ENCODE measurements at regions not wholly inside any gene's neighbourhood (a gene's known extent, or its start where the extent isn't known, plus 50 kb on each side); places are given as distances from the start of the nearest gene placed in this dataset.
A peak's percentile ranks its signal among the peaks of the same experiment; 100 is the strongest.
"Not testable (repeated sequence)": the region's sequence is repeated elsewhere in the genome, so short reads cannot be mapped to it uniquely, and the experiment has no call there.

GRCh38 chr17:27089079-27089928 is 204.6 kb upstream of the WSB1 start (continued):
- 0 out of 2 replicates have a peak, but pooled peaks have one; percentile 6 for TF ChIP-seq STAT5A (IDR thresholded peaks at IDR 0.05; ENCODE audit: borderline replicate concordance, low read length)
- 0 out of 2 replicates have a peak, but pooled peaks have one; percentile 38 for TF ChIP-seq ZNF717 (CRISPR knock-in tag; IDR thresholded peaks at IDR 0.05)
- not testable (repeated sequence) for TF ChIP-seq ATF1 (CRISPR knock-in tag; IDR thresholded peaks at IDR 0.05)
- peak; percentile 46 for TF ChIP-seq ATF1 (tag; IDR thresholded peaks at IDR 0.05)
- TF ChIP-seq RNF219 (CRISPR knock-in tag; IDR thresholded peaks at IDR 0.05), result 0 out of 2 replicates have a peak, but pooled peaks have one; percentile 17
- TF ChIP-seq POLR2B (IDR thresholded peaks at IDR 0.05; ENCODE audit: low read depth, partially characterized antibody), result peak; percentile 96
- peak; percentile 89 for TF ChIP-seq TAF9B (IDR thresholded peaks at IDR 0.05; ENCODE audit: partially characterized antibody)
- TF ChIP-seq NONO (IDR thresholded peaks at IDR 0.05; ENCODE audit: low read depth in 2 of 2, low read length in 1 of 2), result peak in 1 of 2 experiments; percentile 51; a peak in 1 of 4 replicates
- TF ChIP-seq HOMEZ (CRISPR knock-in tag; IDR thresholded peaks at IDR 0.05), result 0 out of 2 replicates have a peak, but pooled peaks have one; percentile 56
- peak; percentile 65; the same call in 1 of the 2 replicates for TF ChIP-seq ZNF766 (CRISPR knock-in tag; conservative IDR thresholded peaks at IDR 0.05)
- peak; percentile 86; the same call in 1 of the 2 replicates for TF ChIP-seq ELF4 (CRISPR knock-in tag; IDR thresholded peaks at IDR 0.05)
- peak; percentile 74; the same call in 1 of the 2 replicates for TF ChIP-seq BACH1 (tag; IDR thresholded peaks at IDR 0.05)
- peak in 1 of 2 experiments; percentile 30; a peak in 2 of 4 replicates for TF ChIP-seq RCOR1 (IDR thresholded peaks at IDR 0.05; ENCODE audit: borderline replicate concordance in 1 of 2, low read depth in 2 of 2, low read length in 2 of 2)
- peak; percentile 18; the same call in 1 of the 2 replicates for TF ChIP-seq NCOA1 (IDR thresholded peaks at IDR 0.05; ENCODE audit: low read depth)
- TF ChIP-seq ZHX1 (conservative IDR thresholded peaks at IDR 0.05; ENCODE audit: low read length), result 0 out of 2 replicates have a peak, but pooled peaks have one; percentile 12
- peak; percentile 58 for TF ChIP-seq NFRKB (IDR thresholded peaks at IDR 0.05; ENCODE audit: low read depth)
- 0 out of 2 replicates have a peak, but pooled peaks have one; percentile 46 for TF ChIP-seq HDAC2 (IDR thresholded peaks at IDR 0.05)
- 0 out of 2 replicates have a peak, but pooled peaks have one; percentile 21 for TF ChIP-seq ZBTB12 (CRISPR knock-in tag; IDR thresholded peaks at IDR 0.05)
- TF ChIP-seq SMAD4 (CRISPR knock-in tag; conservative IDR thresholded peaks at IDR 0.05), result peak; percentile 13; the same call in 1 of the 2 replicates
- TF ChIP-seq TRIM28 (IDR thresholded peaks at IDR 0.05), result peak; percentile 24; the same call in 1 of the 2 replicates

Data from K562 (cell line).